ENCODE measurements at regions not wholly inside any gene's neighbourhood (a gene's known extent, or its start where the extent isn't known, plus 50 kb on each side); places are given as distances from the start of the nearest gene placed in this dataset.
"Not testable (repeated sequence)": the region's sequence is repeated elsewhere in the genome, so short reads cannot be mapped to it uniquely, and the experiment has no call there.

GRCh38 chr3:35438101-35438500 lies 201.2 kb upstream of the ARPP21 start:
- no peaks in the 10 kb centered on the region for H3K9me3 Mint-ChIP-seq
- H3K4me3 Mint-ChIP-seq: no peak overlapping the region
- CTCF ChIA-PET: interaction anchor here (0.6 kb wide), 1 partner anchor 144 kb away, joined by 3 read pairs; no protein-coding TSS in a partner anchor
- H3K27me3 Mint-ChIP-seq: no peaks in the 10 kb centered on the region
- no peak for DNase-seq
- no peaks in the 10 kb centered on the region for H3K4me1 Mint-ChIP-seq
- H3K36me3 Mint-ChIP-seq: no peaks in the 10 kb centered on the region
- H3K27ac Mint-ChIP-seq: no peak overlapping the region

- no peaks in the 10 kb centered on the region for H3K9me3 Mint-ChIP-seq
- CTCF ChIA-PET: no interaction called here
- no peaks in the 10 kb centered on the region for H3K4me1 Mint-ChIP-seq
- H3K27me3 Mint-ChIP-seq: no peaks in the 10 kb centered on the region
- no peak overlapping the region for H3K27ac Mint-ChIP-seq
- DNase-seq: no peak
- no peak overlapping the region for H3K4me3 Mint-ChIP-seq
- H3K36me3 Mint-ChIP-seq: no peaks in the 10 kb centered on the region
These were observed 199.7 kb upstream of the ARPP21 start for GRCh38 chr3:35439663-35440062.

GRCh38 chr3:35440826-35441225 lies 198.5 kb upstream of the ARPP21 start:
- H3K9me3 Mint-ChIP-seq: no peaks in the 10 kb centered on the region
- no peak for DNase-seq
- H3K4me1 Mint-ChIP-seq: no peaks in the 10 kb centered on the region
- CTCF ChIA-PET: no interaction called here
- H3K27ac Mint-ChIP-seq: no peak overlapping the region
- H3K4me3 Mint-ChIP-seq: no peak overlapping the region
- H3K36me3 Mint-ChIP-seq: no peaks in the 10 kb centered on the region
- H3K27me3 Mint-ChIP-seq: no peaks in the 10 kb centered on the region

GRCh38 chr3:35446896-35447295 lies 192.4 kb upstream of the ARPP21 start:
- CTCF ChIA-PET: no interaction called here
- H3K9me3 Mint-ChIP-seq: no peaks in the 10 kb centered on the region
- H3K4me1 Mint-ChIP-seq: no peaks in the 10 kb centered on the region
- no peak for DNase-seq
- no peak overlapping the region for H3K27ac Mint-ChIP-seq
- H3K4me3 Mint-ChIP-seq: no peak overlapping the region
- no peaks in the 10 kb centered on the region for H3K36me3 Mint-ChIP-seq
- H3K27me3 Mint-ChIP-seq: no peaks in the 10 kb centered on the region

- Mint-ChIP-seq H3K4me3 (no peak overlapping the region), H3K27me3 (no peaks in the 10 kb centered on the region), H3K36me3 (no peaks in the 10 kb centered on the region), H3K4me1 (no peaks in the 10 kb centered on the region), H3K9me3 (peaks cover 3% of the 10 kb centered on the region), H3K27ac (no peak overlapping the region)
- CTCF ChIA-PET: no interaction called here
- no peak for DNase-seq
These were observed 191.2 kb upstream of the ARPP21 start for GRCh38 chr3:35448121-35448520.

GRCh38 chr3:35448681-35449080 lies 190.6 kb upstream of the ARPP21 start:
- CTCF ChIA-PET: no interaction called here
- DNase-seq: no peak
- Mint-ChIP-seq H3K9me3 (peaks cover 3% of the 10 kb centered on the region), H3K4me1 (no peaks in the 10 kb centered on the region), H3K27ac (no peak overlapping the region), H3K4me3 (no peak overlapping the region), H3K36me3 (no peaks in the 10 kb centered on the region), H3K27me3 (no peaks in the 10 kb centered on the region)

- H3K9me3 Mint-ChIP-seq: peaks cover 14% of the 10 kb centered on the region
- H3K27ac Mint-ChIP-seq, CTCF ChIA-PET, H3K27me3 Mint-ChIP-seq, H3K4me1 Mint-ChIP-seq, H3K4me3 Mint-ChIP-seq, H3K36me3 Mint-ChIP-seq, DNase-seq: not testable (repeated sequence)
These were observed 184.5 kb upstream of the ARPP21 start for GRCh38 chr3:35454819-35455218.

GRCh38 chr3:35473956-35474355 lies 165.4 kb upstream of the ARPP21 start:
- H3K27ac Mint-ChIP-seq: no peak overlapping the region
- CTCF ChIA-PET: no interaction called here
- H3K4me1 Mint-ChIP-seq: no peaks in the 10 kb centered on the region
- H3K9me3 Mint-ChIP-seq: peaks cover 6% of the 10 kb centered on the region
- H3K27me3 Mint-ChIP-seq: no peaks in the 10 kb centered on the region
- no peaks in the 10 kb centered on the region for H3K36me3 Mint-ChIP-seq
- H3K4me3 Mint-ChIP-seq: no peak overlapping the region
- no peak for DNase-seq

- H3K36me3 Mint-ChIP-seq, H3K4me3 Mint-ChIP-seq, H3K27ac Mint-ChIP-seq, DNase-seq, H3K4me1 Mint-ChIP-seq, CTCF ChIA-PET, H3K9me3 Mint-ChIP-seq, H3K27me3 Mint-ChIP-seq: not testable (repeated sequence)
These were observed 156.8 kb upstream of the ARPP21 start for GRCh38 chr3:35482566-35482965.

- no peaks in the 10 kb centered on the region for H3K27me3 Mint-ChIP-seq
- DNase-seq: no peak
These were observed 156.2 kb upstream of the ARPP21 start for GRCh38 chr3:35483131-35483530.

GRCh38 chr3:35484929-35485530 lies 154.3 kb upstream of the ARPP21 start:
- no peak for DNase-seq
- Mint-ChIP-seq H3K4me3 (no peak overlapping the region), H3K4me1 (no peaks in the 10 kb centered on the region), H3K27ac (no peak overlapping the region), H3K27me3 (no peaks in the 10 kb centered on the region), H3K9me3 (no peaks in the 10 kb centered on the region), H3K36me3 (no peaks in the 10 kb centered on the region)
- CTCF ChIA-PET: no interaction called here

More at GRCh38 chr3:35483131-35483530, 156.2 kb upstream of the ARPP21 start:
- Mint-ChIP-seq H3K36me3 (no peaks in the 10 kb centered on the region), H3K4me1 (no peaks in the 10 kb centered on the region), H3K9me3 (no peaks in the 10 kb centered on the region), H3K27ac (no peak overlapping the region), H3K4me3 (no peak overlapping the region)
- CTCF ChIA-PET: no interaction called here

- H3K9me3 Mint-ChIP-seq: peaks cover 2% of the 10 kb centered on the region
- CTCF ChIA-PET: no interaction called here
These were observed 153.0 kb upstream of the ARPP21 start for GRCh38 chr3:35486295-35486694.

GRCh38 chr3:35487376-35487775 lies 151.9 kb upstream of the ARPP21 start:
- Mint-ChIP-seq H3K9me3 (peaks cover 2% of the 10 kb centered on the region), H3K27ac (no peak overlapping the region), H3K4me3 (no peak overlapping the region), H3K27me3 (no peaks in the 10 kb centered on the region), H3K4me1 (no peaks in the 10 kb centered on the region), H3K36me3 (no peaks in the 10 kb centered on the region)
- no peak for DNase-seq
- CTCF ChIA-PET: no interaction called here

More at GRCh38 chr3:35486295-35486694, 153.0 kb upstream of the ARPP21 start:
- H3K27ac Mint-ChIP-seq: no peak overlapping the region
- no peaks in the 10 kb centered on the region for H3K4me1 Mint-ChIP-seq
- no peaks in the 10 kb centered on the region for H3K27me3 Mint-ChIP-seq
- no peak overlapping the region for H3K4me3 Mint-ChIP-seq
- DNase-seq: no peak
- H3K36me3 Mint-ChIP-seq: no peaks in the 10 kb centered on the region

GRCh38 chr3:35488526-35488925 lies 150.8 kb upstream of the ARPP21 start:
- H3K27me3 Mint-ChIP-seq: no peaks in the 10 kb centered on the region
- no peak for DNase-seq
- H3K36me3 Mint-ChIP-seq: no peaks in the 10 kb centered on the region
- H3K4me3 Mint-ChIP-seq: no peak overlapping the region
- H3K4me1 Mint-ChIP-seq: no peaks in the 10 kb centered on the region
- H3K9me3 Mint-ChIP-seq: peaks cover 2% of the 10 kb centered on the region
- no peak overlapping the region for H3K27ac Mint-ChIP-seq
- CTCF ChIA-PET: no interaction called here

- no peaks in the 10 kb centered on the region for H3K27me3 Mint-ChIP-seq
- no peaks in the 10 kb centered on the region for H3K36me3 Mint-ChIP-seq
- no peak overlapping the region for H3K4me3 Mint-ChIP-seq
- DNase-seq: no peak
- CTCF ChIA-PET: no interaction called here
- no peaks in the 10 kb centered on the region for H3K4me1 Mint-ChIP-seq
- H3K9me3 Mint-ChIP-seq: peaks cover 2% of the 10 kb centered on the region
- no peak overlapping the region for H3K27ac Mint-ChIP-seq
These were observed 146.5 kb upstream of the ARPP21 start for GRCh38 chr3:35492841-35493240.
